ENCODE measurements at regions not wholly inside any gene's neighbourhood (a gene's known extent, or its start where the extent isn't known, plus 50 kb on each side); places are given as distances from the start of the nearest gene placed in this dataset.

DNA sequence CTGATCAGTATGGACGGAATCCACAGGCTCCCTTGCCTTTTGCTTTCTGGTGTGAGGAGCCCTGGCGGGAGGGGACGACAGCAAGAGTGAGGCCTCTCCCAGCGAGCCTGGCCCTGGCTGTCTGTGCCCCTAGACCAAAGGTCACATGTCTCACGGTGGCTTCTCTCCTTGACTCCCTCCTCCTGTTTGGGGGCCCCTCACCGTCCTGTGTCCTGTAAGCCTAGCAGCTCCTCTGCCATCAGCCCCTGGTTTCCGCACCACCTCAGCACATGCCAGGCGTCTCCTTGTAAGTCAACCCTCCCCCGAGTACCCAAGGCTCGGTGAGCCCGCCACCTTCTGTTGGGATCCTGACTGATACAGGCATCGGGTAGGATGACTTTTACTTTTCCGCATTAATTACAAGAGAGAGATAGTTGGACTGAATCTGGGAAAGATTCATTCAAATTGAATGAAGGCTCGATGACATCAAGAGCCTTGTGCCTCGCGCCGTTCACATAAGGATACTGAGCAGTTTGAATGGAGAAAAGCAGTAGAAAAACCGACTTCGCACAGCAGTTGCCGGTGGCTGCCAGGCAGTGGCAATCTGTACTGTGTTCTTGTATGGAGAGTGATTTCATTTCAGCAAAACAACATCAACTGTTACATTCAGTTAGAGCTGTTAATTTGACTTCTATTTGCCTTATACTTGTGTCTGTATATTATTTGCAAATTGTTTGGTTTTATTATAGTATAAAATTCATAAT is 119.8 kb downstream of the XRCC2 start:
- DNase-seq (ENCODE audit: low spot score), result no peak

DNA sequence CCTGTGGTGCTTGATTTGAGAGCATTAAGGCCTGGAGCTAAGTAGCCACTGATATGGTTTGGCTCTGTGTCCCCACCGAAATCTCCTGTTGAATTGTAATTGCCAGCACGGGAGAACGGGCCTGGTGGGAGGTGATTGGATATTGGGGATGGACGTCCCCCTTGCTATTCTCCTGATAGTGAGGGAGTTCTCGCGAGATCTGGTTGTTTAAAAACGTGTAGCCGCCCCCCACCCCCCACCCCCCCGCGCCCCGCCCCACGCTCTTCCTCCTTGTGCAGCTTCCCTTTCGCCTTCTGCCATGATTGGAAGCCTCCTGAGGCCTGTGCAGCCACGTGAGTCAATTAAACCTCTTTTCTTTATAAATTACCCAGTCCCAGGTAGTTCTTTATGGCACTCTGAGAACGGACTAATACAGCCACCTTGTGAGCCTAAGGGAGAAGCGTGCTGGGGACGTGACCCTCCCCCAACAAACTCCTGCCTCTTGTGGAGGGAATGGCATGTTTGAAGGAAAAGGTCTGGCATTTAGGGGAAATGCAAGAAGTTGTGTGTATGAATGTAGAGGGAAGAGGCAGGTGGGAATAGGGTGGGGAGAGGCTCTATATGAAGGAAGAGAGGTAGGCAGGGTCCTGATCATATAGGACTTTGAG is 118.0 kb upstream of the KMT2C start:
- Mint-ChIP-seq H3K36me3 (ENCODE audit: low read depth, unreplicated experiment) (no peaks in the 10 kb centered on the region), H3K4me3 (ENCODE audit: unreplicated experiment) (no peak overlapping the region), H3K9me3 (ENCODE audit: unreplicated experiment) (no peaks in the 10 kb centered on the region), H3K27ac (ENCODE audit: unreplicated experiment) (no peak overlapping the region), H3K4me1 (ENCODE audit: unreplicated experiment) (no peaks in the 10 kb centered on the region), H3K27me3 (ENCODE audit: unreplicated experiment) (peaks cover 2% of the 10 kb centered on the region)
- TF ChIP-seq CTCF (IDR thresholded peaks at IDR 0.05; ENCODE audit: unreplicated experiment), result no peak
- no peak for DNase-seq (ENCODE audit: low spot score)

More for the DNA sequence above, 119.8 kb downstream of the XRCC2 start:
- no peaks in the 10 kb centered on the region for H3K9me3 Mint-ChIP-seq (ENCODE audit: unreplicated experiment)
- no peaks in the 10 kb centered on the region for H3K27me3 Mint-ChIP-seq (ENCODE audit: unreplicated experiment)
- no peaks in the 10 kb centered on the region for H3K36me3 Mint-ChIP-seq (ENCODE audit: low read depth, unreplicated experiment)
- no peak overlapping the region for H3K4me3 Mint-ChIP-seq (ENCODE audit: unreplicated experiment)
- TF ChIP-seq CTCF (IDR thresholded peaks at IDR 0.05; ENCODE audit: unreplicated experiment), result no peak
- no peaks in the 10 kb centered on the region for H3K4me1 Mint-ChIP-seq (ENCODE audit: unreplicated experiment)
- no peak overlapping the region for H3K27ac Mint-ChIP-seq (ENCODE audit: unreplicated experiment)

GRCh38 chr7:152551304-152552036 is 115.7 kb upstream of the KMT2C start:
- H3K36me3 Mint-ChIP-seq (ENCODE audit: low read depth, unreplicated experiment), result no peaks in the 10 kb centered on the region
- H3K27ac Mint-ChIP-seq (ENCODE audit: unreplicated experiment), result no peak overlapping the region
- H3K27me3 Mint-ChIP-seq (ENCODE audit: unreplicated experiment), result peaks cover 2% of the 10 kb centered on the region
- no peak overlapping the region for H3K4me3 Mint-ChIP-seq (ENCODE audit: unreplicated experiment)
- no peaks in the 10 kb centered on the region for H3K9me3 Mint-ChIP-seq (ENCODE audit: unreplicated experiment)
- TF ChIP-seq CTCF (IDR thresholded peaks at IDR 0.05; ENCODE audit: unreplicated experiment), result no peak
- no peaks in the 10 kb centered on the region for H3K4me1 Mint-ChIP-seq (ENCODE audit: unreplicated experiment)
- no peak for DNase-seq (ENCODE audit: low spot score)

DNA sequence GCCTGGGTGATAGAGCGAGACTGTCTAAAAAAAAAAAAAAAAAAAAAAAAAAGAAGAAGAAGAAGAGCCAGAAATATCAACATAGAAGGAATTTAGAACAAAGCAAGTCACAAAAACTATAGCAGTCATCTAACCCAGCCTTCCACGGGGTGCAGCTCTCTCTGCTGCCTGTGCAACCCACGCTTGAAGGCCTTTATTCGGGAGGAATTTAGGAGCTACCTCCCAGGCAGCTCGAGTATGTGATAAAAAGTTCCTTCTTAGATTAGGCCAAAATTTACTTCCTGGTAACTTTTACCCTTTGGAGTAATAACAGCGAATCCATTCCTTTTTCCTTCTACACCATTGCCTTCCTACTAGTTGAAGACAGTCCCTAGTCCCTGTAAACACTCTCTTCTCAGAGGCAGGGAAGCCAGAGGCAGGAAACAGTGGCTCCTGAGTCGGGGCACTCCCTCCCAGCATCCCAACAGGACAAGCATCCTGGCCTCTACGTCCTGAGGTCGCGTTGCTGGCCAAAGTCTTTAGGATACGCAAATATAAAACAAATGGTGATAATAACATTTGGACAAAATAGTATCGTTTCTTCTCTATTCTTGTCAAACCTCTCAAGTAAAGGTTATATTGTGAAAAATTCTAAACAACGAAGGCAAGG is 109.3 kb upstream of the KMT2C start:
- H3K27ac Mint-ChIP-seq (ENCODE audit: unreplicated experiment), result peak overlapping the region; percentile 30
- no peaks in the 10 kb centered on the region for H3K27me3 Mint-ChIP-seq (ENCODE audit: unreplicated experiment)
- no peak for TF ChIP-seq CTCF (IDR thresholded peaks at IDR 0.05; ENCODE audit: unreplicated experiment)
- no peak overlapping the region for H3K4me3 Mint-ChIP-seq (ENCODE audit: unreplicated experiment)
- H3K36me3 Mint-ChIP-seq (ENCODE audit: low read depth, unreplicated experiment), result no peaks in the 10 kb centered on the region
- no peaks in the 10 kb centered on the region for H3K4me1 Mint-ChIP-seq (ENCODE audit: unreplicated experiment)
- no peaks in the 10 kb centered on the region for H3K9me3 Mint-ChIP-seq (ENCODE audit: unreplicated experiment)
- DNase-seq (ENCODE audit: low spot score), result no peak

All from endothelial cell (in vitro differentiated cells).